ENCODE measurements at regions not wholly inside any gene's neighbourhood (a gene's known extent, or its start where the extent isn't known, plus 50 kb on each side); places are given as distances from the start of the nearest gene placed in this dataset.

- DNase-seq: no peak
Observed at GRCh38 chr18:64275593-64276300, 126.9 kb upstream of the LINC00305 start.

- no peak for DNase-seq
Observed at GRCh38 chr18:64273724-64274123, 124.8 kb upstream of the LINC00305 start.

- no peak for DNase-seq
Observed at GRCh38 chr18:64271975-64272659, 123.2 kb upstream of the LINC00305 start.

DNA sequence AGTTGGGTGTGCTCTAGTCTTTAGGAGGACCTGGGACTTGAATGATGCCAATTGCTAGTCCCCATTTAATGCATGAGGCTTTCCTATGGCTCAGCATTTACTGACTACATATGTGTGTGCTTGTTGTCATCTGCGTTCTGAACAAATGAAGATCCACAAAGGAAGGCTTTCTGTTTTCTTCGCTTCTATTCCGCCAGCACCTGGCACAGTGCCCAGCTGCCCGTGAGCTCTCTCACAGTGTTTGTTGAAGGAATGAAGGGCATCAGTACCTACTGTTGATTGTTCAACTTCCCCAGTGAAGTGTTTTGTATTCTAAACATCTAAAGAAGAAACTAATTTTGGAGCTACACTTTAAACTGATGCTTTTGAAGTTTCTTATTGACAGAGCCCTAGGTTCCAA is 122.4 kb upstream of the LINC00305 start:
- DNase-seq: peak; percentile 71

- no peak for DNase-seq
Observed at GRCh38 chr18:64270608-64271007, 121.7 kb upstream of the LINC00305 start.

DNA sequence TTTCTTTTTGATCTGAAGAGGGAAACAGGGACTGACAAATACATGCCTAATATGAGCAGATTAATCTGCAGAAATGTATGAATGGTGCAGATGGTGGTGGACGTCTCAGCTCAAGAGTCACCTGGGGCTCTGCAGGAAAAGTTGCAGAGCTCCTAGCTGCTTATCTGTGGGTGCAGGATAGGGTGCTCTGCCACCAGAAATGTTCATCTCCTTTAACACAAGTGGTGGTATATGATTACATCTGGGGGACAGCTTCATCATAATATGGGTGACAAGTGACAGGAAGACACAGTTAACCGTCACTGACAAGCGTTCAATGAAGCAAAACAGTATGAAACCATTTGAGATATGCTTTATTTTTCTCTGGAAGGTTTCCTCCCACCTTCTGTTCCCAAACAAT is 121.2 kb upstream of the LINC00305 start:
- DNase-seq: no peak

GRCh38 chr18:64264171-64264570 is 115.3 kb upstream of the LINC00305 start:
- DNase-seq: no peak

GRCh38 chr18:64260810-64261209 is 111.9 kb upstream of the LINC00305 start:
- DNase-seq: no peak

DNA sequence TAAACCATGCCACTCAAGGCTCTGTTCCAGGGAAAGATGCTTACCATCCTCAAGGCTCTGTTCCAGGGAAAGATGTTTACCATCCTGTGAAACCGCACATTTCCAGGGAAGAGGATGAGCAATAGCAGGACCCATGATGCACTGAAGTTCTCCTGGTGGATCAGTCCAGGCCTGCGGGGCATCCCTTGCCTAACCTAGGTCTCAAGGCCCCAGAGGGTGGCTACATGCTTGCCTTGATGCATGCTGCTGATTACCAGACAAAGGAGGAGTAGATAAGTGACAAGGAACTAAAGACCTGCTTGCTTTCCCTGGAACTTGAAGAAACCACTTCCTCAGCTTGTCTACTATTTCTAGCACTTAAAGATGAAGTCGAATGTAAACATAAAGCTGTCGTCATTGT is 111.0 kb upstream of the LINC00305 start:
- DNase-seq: no peak

DNA sequence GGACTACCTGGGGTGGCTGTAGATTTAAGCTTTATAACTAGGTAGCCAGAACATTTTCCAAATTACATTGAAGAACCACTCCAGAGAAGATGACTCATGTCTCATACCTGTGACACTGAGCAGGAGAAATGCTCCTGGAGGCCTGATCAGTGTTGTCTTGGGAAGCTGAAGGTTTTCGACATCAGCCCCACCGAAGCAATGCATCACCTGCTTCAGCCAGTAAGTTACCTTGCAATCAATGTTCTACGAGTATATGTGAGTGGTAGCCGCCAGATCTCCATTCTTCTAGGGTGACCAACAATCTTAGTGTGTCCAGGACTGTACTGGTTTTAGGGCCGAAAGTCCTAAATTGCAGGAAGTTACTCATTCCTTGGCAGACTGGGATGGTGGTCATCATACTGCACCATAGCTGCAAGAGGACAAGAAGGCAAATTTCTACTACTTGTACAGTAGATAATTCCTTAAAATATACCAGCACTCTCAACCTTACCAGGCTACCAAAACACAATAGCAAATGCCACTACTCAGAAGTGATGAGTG is 109.3 kb upstream of the LINC00305 start:
- DNase-seq: no peak

- DNase-seq: no peak
Observed at GRCh38 chr18:64254399-64255093, 105.7 kb upstream of the LINC00305 start.

- DNase-seq: no peak
Observed at GRCh38 chr18:64253873-64254272, 105.0 kb upstream of the LINC00305 start.

- DNase-seq: no peak
Observed at GRCh38 chr18:64253222-64253621, 104.3 kb upstream of the LINC00305 start.

DNA sequence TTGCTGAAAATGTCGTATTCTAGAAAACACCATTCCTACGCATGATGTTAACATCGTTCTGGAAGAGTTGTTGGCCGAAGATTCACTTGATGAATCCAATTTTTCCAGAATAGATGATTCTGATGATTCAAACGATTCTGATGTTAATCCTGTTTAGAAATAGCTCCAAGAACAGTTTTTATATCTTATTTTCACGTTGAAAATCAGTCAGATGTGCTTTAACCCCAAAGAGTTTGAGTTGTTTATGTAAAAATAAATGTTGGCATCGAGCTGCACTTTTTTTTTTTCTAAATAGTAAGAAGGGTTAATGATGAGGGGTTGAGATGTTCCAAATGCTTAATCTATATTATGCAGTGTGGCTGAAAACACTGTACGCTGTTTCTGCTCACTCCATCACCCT is 99.9 kb upstream of the LINC00305 start:
- DNase-seq: no peak

DNA sequence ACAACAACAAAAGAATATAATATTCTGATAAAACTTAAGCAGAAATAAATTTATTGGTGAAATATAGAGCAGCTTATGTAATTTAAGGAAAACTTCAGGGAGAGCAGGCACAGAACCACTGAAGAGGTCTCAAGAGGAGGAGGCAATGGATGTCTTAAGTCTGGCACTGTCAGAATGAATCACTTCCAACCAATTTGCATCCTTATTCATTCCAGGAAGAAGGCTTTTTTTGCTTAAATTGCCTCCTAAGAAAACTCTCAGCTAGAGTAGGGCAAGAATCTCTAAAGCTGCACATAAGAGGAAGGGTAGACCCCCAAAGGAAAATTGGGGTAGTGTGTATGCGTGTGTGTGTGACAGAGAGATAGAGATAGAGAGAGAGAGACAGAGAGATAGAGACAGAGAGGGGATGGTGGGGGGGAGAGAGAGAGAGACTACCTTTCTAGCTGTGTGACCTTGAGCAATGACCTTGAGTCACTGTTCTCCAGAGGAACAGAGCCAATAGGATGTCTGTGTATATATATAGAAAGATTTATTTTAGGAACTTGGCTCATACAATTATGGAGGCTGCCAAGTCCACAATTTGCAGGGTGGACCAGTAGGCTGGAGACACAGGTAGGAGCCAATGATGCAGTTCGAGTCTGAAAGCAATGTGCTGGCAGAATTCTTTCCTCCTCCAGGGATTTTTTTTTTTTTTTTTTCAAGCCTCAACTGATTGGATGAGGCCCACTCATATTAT is 96.4 kb upstream of the LINC00305 start:
- DNase-seq: no peak

DNA sequence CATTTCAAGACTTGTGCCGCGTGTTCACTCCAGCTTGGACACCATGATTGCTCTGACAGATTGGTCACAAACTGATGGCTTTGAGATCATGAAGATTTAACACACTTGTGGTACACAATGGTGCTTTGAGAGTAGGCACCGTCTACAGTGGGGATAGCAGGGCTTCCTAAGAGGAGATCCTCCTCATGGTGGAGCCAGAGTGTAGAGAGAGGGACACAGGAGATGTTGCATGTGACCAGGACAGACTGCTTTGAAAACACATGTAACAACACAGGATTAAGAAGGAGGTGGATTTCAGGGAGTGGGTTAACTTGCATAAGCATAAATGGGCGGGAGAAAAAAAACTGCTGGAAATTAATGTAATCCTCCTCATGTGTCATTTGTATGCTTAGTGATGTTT is 95.7 kb upstream of the LINC00305 start:
- no peak for DNase-seq

DNA sequence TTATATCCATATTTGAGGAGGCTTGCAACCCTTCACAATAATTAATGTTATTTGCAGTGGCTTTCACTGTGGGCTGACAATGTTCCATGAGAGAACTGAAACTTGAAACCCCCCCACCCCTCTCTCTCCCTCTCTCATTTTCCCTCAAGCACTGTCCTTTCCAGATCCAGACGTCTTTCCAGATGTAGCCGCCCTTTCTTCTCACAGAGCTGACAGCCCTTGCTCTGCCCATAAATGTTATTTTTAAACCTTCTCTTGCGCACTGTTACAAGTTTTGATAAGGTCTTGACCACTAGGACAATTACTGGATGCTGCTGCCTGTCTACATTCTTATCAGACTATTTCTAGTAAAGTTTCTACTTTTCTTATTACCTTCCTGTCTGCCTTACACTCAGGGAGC is 91.4 kb upstream of the LINC00305 start:
- no peak for DNase-seq

DNA sequence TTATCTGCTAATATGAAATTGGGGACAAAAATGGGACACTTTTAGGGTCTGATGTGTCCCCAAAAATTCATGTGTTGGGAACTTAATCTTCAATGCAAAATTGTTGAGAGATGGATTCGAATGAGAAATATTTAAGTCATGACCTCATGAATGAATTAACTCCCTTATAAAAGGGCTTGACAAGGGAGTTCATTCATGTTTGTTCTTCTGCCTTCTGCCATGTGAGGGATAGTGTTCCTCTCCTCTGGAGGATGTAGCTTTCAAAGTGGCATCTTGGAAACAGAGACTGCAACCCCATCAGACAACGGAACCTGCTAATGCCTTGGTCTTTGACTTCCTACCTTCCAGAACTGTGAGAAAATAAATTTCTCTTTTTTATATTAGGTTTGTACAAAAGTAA is 89.2 kb upstream of the LINC00305 start:
- DNase-seq: no peak

DNA sequence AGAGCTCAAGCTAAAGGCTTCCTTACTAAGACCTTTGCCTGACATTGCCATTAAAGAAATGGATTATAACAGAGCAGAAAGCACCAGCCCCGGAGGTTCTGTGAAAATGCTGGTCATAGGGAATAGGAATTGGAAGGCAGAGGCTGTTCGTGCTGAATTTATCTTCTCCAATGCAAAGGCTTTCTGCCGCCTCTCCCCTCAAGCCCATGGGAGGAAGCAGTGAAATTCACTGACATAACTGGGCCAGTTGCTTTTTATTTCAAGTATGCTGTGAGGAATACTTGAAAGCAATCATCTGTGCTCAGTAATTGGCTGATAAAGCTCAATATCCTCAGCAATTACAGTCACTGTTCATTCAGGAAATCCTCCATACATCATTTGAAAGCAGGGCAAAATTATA is 85.4 kb upstream of the LINC00305 start:
- no peak for DNase-seq

DNA sequence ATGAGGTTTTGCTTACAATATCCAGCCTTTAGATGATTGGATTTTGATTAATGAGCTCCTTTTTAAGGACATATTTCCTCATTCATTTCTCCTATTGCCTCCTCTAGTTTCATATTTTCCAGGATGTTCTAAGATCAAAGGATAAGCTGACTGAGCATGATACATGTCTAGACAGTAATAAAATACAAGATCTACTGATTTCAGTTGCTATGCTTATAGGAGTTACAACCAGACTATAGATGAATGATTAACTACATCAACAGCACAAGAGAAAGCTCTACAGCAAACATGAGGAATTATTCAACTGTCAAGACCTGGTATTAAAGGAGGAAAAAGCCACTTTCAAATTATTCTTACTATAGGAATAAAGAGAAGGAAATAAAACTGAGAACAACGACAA is 85.0 kb upstream of the LINC00305 start:
- no peak for DNase-seq

GRCh38 chr18:64220941-64221340 is 72.1 kb upstream of the LINC00305 start:
- DNase-seq: no peak

- DNase-seq: peak; percentile 22
Observed at GRCh38 chr18:64219517-64219916, 70.6 kb upstream of the LINC00305 start.

DNA sequence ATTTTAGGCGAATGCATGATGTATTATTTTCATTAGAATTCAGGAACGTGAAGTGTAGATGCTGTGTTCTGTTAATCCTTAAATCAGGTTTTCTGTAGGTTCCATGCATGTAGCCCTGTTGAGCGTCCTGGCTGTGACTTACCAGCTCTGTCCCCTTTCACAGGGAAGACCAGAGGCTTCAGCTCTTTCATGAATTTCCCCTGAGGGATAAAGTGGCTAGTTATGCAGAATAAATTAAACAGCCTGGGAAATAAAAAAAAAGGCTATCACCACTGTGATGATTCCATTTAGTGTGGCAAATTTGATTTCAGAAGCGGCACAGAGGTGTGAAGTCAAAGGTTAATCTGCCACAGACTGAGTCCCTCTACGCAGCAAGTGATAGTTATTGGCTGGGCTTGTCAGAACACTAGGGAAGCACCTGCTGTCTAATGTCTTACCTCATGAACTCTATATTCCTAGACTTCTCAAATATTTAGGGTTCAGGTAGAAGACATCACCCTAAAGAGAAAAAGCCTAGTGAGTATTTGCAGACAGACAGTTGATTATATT is 61.6 kb upstream of the LINC00305 start:
- DNase-seq: no peak

All from NCI-H1105 (cell line).